Testis (tissue), 2 donors: ENCODE measurements at regions not wholly inside any gene's neighbourhood (a gene's known extent, or its start where the extent isn't known, plus 50 kb on each side); places are given as distances from the start of the nearest gene placed in this dataset.

Source experiments
- CTCF ChIP-seq, 3 experiments: fragments of 450-650 bp in 2 of 3; fragments of 200-600 bp in 1 of 3; sonication (generic) in 1 of 3; IDR thresholded peaks; one replicate each; pipeline ENCODE4 v1.5.1; 2016 to 2019; ENCODE audit warnings: antibody characterized with exemption in 3 of 3, mild to moderate bottlenecking in 2 of 3, moderate library complexity in 1 of 3
- POLR2A ChIP-seq: fragments of 450-650 bp; IDR thresholded peaks from one replicate; pipeline ENCODE4 v1.6.1; 2017; ENCODE audit warnings: antibody characterized with exemption, mild to moderate bottlenecking, moderate library complexity

GRCh38 chr1:191959856-191960255 lies 198.4 kb upstream of the RGS18 start:
- TF ChIP-seq CTCF (IDR thresholded peaks at IDR 0.05) = no peak
- no peak for TF ChIP-seq POLR2A
